ENCODE measurements at regions not wholly inside any gene's neighbourhood (a gene's known extent, or its start where the extent isn't known, plus 50 kb on each side); places are given as distances from the start of the nearest gene placed in this dataset.
"Not testable (repeated sequence)": the region's sequence is repeated elsewhere in the genome, so short reads cannot be mapped to it uniquely, and the experiment has no call there.

DNA sequence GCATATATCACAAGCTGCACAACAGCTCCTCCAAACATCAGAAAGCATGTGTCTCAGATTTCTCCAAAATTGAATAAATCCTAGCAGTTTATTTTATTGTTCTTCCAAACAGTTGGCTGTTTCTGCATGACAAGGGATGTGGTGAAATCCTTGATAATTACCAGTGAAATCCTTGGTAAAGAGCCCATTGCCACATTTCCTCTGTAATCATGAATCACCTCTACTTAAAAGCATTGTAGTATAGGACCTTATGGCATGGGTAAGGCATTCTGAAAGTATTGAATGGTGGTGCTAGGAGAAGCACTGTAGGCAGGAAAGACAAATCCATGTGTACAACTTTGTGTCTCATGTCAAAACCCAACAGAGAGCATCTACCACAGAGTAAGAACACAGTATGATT is 135.8 kb upstream of the NDST3 start:
- no peaks in the 10 kb centered on the region for H3K27me3 Mint-ChIP-seq (ENCODE audit: low read depth, poor library complexity)
- no peak for DNase-seq
- no peak overlapping the region for H3K27ac Mint-ChIP-seq
- TF ChIP-seq, protein P1, sequence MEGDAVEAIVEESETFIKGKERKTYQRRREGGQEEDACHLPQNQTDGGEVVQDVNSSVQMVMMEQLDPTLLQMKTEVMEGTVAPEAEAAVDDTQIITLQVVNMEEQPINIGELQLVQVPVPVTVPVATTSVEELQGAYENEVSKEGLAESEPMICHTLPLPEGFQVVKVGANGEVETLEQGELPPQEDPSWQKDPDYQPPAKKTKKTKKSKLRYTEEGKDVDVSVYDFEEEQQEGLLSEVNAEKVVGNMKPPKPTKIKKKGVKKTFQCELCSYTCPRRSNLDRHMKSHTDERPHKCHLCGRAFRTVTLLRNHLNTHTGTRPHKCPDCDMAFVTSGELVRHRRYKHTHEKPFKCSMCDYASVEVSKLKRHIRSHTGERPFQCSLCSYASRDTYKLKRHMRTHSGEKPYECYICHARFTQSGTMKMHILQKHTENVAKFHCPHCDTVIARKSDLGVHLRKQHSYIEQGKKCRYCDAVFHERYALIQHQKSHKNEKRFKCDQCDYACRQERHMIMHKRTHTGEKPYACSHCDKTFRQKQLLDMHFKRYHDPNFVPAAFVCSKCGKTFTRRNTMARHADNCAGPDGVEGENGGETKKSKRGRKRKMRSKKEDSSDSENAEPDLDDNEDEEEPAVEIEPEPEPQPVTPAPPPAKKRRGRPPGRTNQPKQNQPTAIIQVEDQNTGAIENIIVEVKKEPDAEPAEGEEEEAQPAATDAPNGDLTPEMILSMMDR (IDR thresholded peaks at IDR 0.05) = no peak
- H3K9me3 Mint-ChIP-seq = no peaks in the 10 kb centered on the region
- H3K4me3 Mint-ChIP-seq = no peak overlapping the region
- no peaks in the 10 kb centered on the region for H3K36me3 Mint-ChIP-seq (ENCODE audit: low read depth)
- no peaks in the 10 kb centered on the region for H3K4me1 Mint-ChIP-seq

DNA sequence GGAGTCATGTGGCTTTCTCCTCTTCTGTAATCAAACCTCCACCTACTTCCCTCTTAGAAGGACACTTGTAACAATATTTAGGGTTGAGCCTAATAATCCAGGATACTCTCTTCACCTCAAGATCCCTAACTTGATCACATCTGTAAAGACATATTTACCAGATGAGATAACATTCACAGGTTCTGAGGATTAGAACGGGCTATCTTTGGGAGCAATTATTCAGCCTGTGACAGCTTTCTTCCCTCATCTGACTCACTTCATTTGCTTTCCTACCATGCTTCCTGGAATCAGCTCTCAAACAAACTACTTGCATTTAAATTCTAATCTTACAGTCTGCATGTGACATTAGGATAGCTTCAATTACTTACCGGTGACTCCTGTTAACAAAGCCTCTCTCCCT is 133.5 kb upstream of the NDST3 start:
- TF ChIP-seq, protein P1 (IDR thresholded peaks at IDR 0.05) = no peak
- no peak for DNase-seq
- no peaks in the 10 kb centered on the region for H3K36me3 Mint-ChIP-seq (ENCODE audit: low read depth)
- H3K27ac Mint-ChIP-seq = no peak overlapping the region
- no peaks in the 10 kb centered on the region for H3K9me3 Mint-ChIP-seq
- no peaks in the 10 kb centered on the region for H3K27me3 Mint-ChIP-seq (ENCODE audit: low read depth, poor library complexity)
- H3K4me1 Mint-ChIP-seq = peaks cover 12% of the 10 kb centered on the region
- no peak overlapping the region for H3K4me3 Mint-ChIP-seq

DNA sequence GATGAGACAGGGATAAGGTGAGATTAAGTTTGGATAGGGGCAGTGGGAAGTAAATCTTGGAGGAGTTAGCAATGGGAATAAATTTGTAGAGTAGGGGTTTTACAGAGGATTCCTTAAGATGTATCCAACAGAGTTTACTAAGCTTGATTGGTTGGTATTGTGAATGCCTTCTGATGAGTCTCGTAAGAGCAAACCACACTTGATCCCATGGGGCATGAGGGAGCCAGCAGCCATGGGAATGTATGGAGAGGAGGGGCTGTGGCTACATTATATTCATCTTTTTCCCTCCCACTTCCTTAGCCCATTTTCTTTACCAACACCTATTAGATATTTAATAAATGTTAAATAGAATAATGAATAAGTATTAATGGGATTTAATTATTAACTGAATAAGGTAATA is 126.6 kb upstream of the NDST3 start:
- Mint-ChIP-seq H3K4me3 (no peak overlapping the region), H3K36me3 (ENCODE audit: low read depth) (no peaks in the 10 kb centered on the region), H3K27ac (no peak overlapping the region), H3K27me3 (ENCODE audit: low read depth, poor library complexity) (no peaks in the 10 kb centered on the region), H3K4me1 (peaks cover 12% of the 10 kb centered on the region), H3K9me3 (no peaks in the 10 kb centered on the region)
- TF ChIP-seq, protein P1 (IDR thresholded peaks at IDR 0.05) = no peak
- DNase-seq = no peak

DNA sequence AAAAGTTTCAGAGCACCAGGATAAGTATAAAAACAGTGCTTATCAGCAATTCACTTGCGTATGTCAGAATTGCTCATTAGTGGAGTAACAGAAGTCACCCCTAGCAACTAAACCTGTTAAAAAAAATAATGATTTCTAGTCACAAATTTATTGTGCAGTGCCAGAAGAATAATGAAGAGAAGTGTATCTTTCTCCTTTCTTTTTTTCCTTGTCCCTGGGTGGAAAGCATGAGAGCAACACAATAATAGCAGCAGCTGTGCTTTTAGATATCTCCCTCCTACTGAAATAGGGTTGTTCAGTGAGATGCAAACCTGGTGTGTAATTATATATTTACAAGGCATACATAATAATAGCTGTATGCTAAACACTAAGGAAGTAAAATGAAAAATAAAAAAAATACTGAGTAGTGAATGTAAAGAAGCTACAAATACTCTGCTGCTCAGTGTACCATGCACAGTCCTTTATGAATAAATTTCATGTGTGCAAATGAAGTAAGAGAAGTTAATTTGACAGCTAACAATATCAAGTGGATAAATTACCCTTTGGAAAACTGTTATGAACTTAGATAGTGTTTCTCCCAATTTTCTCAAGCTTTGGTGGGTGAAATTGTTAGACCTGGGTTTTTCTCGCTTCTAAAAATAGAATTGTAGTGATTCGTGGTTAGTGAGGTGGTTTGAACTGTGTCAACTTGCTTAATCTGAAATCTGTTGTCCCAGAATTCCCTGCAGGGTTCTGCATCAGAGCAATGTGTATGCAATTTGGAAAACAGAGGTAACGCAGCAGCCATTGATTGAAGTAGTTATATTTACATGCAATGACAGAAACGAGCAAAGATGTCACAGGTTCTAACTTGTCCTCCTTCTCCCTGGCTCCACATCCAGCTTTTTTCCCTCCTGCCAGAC is 125.7 kb upstream of the NDST3 start:
- H3K4me3 Mint-ChIP-seq = no peak overlapping the region
- TF ChIP-seq, protein P1 (IDR thresholded peaks at IDR 0.05) = no peak
- H3K4me1 Mint-ChIP-seq = peaks cover 12% of the 10 kb centered on the region
- no peaks in the 10 kb centered on the region for H3K27me3 Mint-ChIP-seq (ENCODE audit: low read depth, poor library complexity)
- H3K36me3 Mint-ChIP-seq (ENCODE audit: low read depth) = no peaks in the 10 kb centered on the region
- DNase-seq = no peak
- H3K27ac Mint-ChIP-seq = no peak overlapping the region
- H3K9me3 Mint-ChIP-seq = peaks cover 3% of the 10 kb centered on the region

DNA sequence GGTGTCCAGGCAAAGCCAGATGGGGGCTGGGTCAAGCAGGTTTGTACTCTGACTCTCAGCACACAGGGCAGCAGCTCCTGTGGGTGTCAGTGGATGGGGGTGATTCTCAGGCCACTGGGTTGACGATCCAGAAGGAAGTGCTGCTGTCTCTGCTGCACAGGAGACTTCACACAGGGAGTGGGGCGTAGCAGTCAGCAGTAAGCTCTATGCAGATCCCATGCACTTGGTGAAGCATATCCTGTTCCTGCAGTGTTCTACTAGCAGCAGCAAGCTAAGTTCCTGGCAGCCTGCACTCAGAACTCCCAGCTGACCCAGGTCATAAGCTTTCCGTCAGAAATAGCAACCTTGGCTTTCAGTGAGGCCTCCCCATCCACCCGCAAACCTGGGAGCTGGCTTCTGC is 117.6 kb upstream of the NDST3 start:
- no peak for DNase-seq
- Mint-ChIP-seq H3K4me3 (no peak overlapping the region), H3K9me3 (peaks cover 24% of the 10 kb centered on the region), H3K4me1 (peaks cover 2% of the 10 kb centered on the region), H3K27me3 (ENCODE audit: low read depth, poor library complexity) (no peaks in the 10 kb centered on the region), H3K36me3 (ENCODE audit: low read depth) (no peaks in the 10 kb centered on the region), H3K27ac (no peak overlapping the region)
- TF ChIP-seq, protein P1 (IDR thresholded peaks at IDR 0.05) = no peak

DNA sequence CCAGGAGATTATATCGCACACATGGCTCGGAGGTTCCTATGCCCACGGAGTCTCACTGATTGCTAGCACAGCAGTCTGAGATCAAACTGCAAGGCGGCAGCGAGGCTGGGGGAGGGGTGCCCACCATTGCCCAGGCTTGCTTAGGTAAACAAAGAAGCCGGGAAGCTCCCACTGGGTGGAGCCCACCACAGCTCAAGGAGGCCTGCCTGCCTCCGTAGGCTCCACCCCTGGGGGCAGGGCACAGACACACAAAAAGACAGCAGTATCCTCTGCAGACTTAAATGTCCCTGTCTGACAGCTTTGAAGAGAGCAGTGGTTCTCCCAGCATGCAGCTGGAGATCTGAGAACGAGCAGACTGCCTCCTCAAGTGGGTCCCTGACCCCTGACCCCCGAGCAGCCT is 112.0 kb upstream of the NDST3 start:
- not testable (repeated sequence) for H3K4me3 Mint-ChIP-seq; H3K4me1 Mint-ChIP-seq; H3K27ac Mint-ChIP-seq; H3K27me3 Mint-ChIP-seq (ENCODE audit: low read depth, poor library complexity); H3K36me3 Mint-ChIP-seq (ENCODE audit: low read depth)
- H3K9me3 Mint-ChIP-seq = peaks cover 28% of the 10 kb centered on the region
- DNase-seq = peak; percentile 7

DNA sequence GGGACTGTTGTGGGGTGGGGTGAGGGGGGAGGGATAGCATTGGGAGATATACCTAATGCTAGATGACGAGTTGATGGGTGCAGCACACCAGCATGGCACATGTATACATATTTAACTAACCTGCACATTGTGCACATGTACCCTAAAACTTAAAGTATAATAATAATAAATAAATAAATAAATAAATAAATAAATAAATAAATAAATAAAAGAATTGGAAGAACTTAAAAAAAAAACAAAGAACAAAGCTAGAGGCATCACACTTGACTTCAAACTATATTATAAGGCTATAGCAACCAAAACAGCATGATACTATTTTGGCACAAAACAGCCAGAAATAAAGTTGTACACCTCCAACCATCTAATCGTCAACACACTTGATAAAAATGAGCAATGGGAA is 106.5 kb upstream of the NDST3 start:
- DNase-seq; H3K4me1 Mint-ChIP-seq; H3K36me3 Mint-ChIP-seq (ENCODE audit: low read depth); H3K27me3 Mint-ChIP-seq (ENCODE audit: low read depth, poor library complexity); H3K4me3 Mint-ChIP-seq; H3K27ac Mint-ChIP-seq: not testable (repeated sequence)
- peaks cover 27% of the 10 kb centered on the region for H3K9me3 Mint-ChIP-seq
